Upper lobe of right lung (tissue), 1 donor: ENCODE measurements at regions not wholly inside any gene's neighbourhood (a gene's known extent, or its start where the extent isn't known, plus 50 kb on each side); places are given as distances from the start of the nearest gene placed in this dataset.

Experiments
- ATAC-seq: fragments of 200-7000 bp; cut with Tn5 transposase; one replicate; pipeline ENCODE4 v1.9.1; 2020; ENCODE audit warnings: mild to moderate bottlenecking, moderate library complexity
- DNase-seq: peaks from one replicate; pipeline ENCODE4 v3.0.0-alpha.2; 2020
- H3K27ac ChIP-seq: fragments of 200-600 bp; one replicate; pipeline ENCODE4 v1.8.0; 2022
- H3K27me3 ChIP-seq: fragments of 200-600 bp; one replicate; pipeline ENCODE4 v1.8.0; 2022; ENCODE audit warnings: mild to moderate bottlenecking
- H3K36me3 ChIP-seq: fragments of 200-600 bp; one replicate; pipeline ENCODE4 v1.8.0; 2022
- H3K4me1 ChIP-seq: fragments of 200-600 bp; one replicate; pipeline ENCODE4 v1.8.0; 2022
- H3K4me3 ChIP-seq: fragments of 200-600 bp; one replicate; pipeline ENCODE4 v1.8.0; 2022; ENCODE audit warnings: mild to moderate bottlenecking
- H3K9me3 ChIP-seq: fragments of 200-600 bp; one replicate; pipeline ENCODE4 v1.8.0; 2022
- intact Hi-C: fragments of 100-400 bp; cut with DNase I; formaldehyde crosslinking; loops from one replicate; pipeline ENCODE4 v1.11.0; 2022
- TF ChIP-seq, protein P1 (sequence below): fragments of 200-600 bp; IDR thresholded peaks from one replicate; pipeline ENCODE4 v1.8.0; 2022; ENCODE audit warnings: antibody characterized with exemption
- donor health status: DM: no; HTN: yes; CAD: no; lungs with severe emphysema.

DNA sequence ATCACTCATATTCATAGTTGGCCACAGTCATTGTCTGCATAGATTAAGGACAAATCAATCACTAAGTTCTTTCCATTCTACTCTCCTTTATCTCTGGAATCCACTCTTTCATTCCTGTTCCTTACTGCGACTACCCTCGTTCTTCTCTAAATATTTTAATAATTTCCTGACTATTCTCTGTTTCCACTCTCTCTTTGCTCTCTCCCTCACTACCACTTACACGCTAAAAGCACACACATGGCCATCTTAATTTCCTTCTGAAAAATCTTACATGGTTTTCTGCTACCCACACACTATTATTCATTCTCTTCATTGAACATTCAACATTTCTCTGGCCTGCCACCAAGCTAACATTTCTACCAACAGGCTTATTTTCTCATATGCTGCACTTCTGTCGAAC lies 279.6 kb upstream of the PLSCR5 start:
- H3K36me3 ChIP-seq, result no peaks in the 10 kb centered on the region
- no peaks in the 10 kb centered on the region for H3K27me3 ChIP-seq
- no peak overlapping the region for H3K4me3 ChIP-seq
- intact Hi-C loops, result no loop called here
- H3K27ac ChIP-seq, result no peak overlapping the region
- ATAC-seq (no peak), DNase-seq (no peak)
- H3K9me3 ChIP-seq, result no peaks in the 10 kb centered on the region
- TF ChIP-seq, protein P1, sequence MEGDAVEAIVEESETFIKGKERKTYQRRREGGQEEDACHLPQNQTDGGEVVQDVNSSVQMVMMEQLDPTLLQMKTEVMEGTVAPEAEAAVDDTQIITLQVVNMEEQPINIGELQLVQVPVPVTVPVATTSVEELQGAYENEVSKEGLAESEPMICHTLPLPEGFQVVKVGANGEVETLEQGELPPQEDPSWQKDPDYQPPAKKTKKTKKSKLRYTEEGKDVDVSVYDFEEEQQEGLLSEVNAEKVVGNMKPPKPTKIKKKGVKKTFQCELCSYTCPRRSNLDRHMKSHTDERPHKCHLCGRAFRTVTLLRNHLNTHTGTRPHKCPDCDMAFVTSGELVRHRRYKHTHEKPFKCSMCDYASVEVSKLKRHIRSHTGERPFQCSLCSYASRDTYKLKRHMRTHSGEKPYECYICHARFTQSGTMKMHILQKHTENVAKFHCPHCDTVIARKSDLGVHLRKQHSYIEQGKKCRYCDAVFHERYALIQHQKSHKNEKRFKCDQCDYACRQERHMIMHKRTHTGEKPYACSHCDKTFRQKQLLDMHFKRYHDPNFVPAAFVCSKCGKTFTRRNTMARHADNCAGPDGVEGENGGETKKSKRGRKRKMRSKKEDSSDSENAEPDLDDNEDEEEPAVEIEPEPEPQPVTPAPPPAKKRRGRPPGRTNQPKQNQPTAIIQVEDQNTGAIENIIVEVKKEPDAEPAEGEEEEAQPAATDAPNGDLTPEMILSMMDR, result no peak
- H3K4me1 ChIP-seq, result no peaks in the 10 kb centered on the region

DNA sequence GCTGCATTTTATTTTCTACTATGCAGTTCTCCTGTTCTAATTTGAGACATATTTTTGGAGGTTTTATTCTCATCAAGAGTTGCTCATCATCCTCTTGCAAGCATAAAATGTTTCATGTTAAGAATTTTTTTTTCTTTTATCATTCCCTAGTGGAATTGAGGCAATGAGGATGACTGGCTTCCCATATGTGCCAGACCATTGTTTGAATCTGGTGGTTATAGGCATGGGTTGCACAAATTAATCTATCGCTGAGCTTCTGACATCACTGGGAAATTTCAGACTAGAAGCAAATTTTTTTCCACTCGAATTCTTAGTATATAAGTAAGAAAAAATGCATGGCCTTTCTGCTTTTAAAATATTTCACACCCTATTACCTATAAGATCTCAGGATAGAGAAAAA lies 279.1 kb upstream of the PLSCR5 start:
- no peaks in the 10 kb centered on the region for H3K4me1 ChIP-seq
- H3K4me3 ChIP-seq, result no peak overlapping the region
- no peaks in the 10 kb centered on the region for H3K9me3 ChIP-seq
- intact Hi-C loops, result no loop called here
- H3K27ac ChIP-seq, result no peak overlapping the region
- H3K36me3 ChIP-seq, result no peaks in the 10 kb centered on the region
- TF ChIP-seq, protein P1, result no peak
- no peaks in the 10 kb centered on the region for H3K27me3 ChIP-seq
- no peak for ATAC-seq
- DNase-seq, result no peak

DNA sequence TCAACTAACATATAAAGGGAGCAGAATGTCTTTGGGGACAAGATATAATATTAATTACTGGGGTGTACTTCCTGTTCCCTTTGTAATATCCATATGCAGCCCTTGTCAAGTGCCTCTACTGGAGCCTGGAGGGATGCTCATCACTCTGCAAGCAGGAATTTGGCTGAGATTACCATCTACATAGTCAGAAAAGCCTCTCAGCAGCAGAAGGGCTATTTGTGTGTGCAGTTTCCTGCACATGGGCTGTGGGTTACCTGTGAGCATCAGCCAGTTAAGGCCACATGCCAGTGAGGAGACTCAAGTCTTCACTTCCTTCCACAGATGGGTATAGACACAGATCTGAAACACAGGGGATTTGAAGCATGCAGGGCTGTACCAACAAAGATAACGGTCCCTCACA lies 278.1 kb upstream of the PLSCR5 start:
- Histone ChIP-seq H3K27ac (no peak overlapping the region), H3K27me3 (no peaks in the 10 kb centered on the region), H3K4me1 (no peaks in the 10 kb centered on the region), H3K36me3 (no peaks in the 10 kb centered on the region), H3K9me3 (no peaks in the 10 kb centered on the region), H3K4me3 (no peak overlapping the region)
- TF ChIP-seq, protein P1, result no peak
- no peak for DNase-seq
- intact Hi-C loops, result no loop called here
- ATAC-seq, result no peak

DNA sequence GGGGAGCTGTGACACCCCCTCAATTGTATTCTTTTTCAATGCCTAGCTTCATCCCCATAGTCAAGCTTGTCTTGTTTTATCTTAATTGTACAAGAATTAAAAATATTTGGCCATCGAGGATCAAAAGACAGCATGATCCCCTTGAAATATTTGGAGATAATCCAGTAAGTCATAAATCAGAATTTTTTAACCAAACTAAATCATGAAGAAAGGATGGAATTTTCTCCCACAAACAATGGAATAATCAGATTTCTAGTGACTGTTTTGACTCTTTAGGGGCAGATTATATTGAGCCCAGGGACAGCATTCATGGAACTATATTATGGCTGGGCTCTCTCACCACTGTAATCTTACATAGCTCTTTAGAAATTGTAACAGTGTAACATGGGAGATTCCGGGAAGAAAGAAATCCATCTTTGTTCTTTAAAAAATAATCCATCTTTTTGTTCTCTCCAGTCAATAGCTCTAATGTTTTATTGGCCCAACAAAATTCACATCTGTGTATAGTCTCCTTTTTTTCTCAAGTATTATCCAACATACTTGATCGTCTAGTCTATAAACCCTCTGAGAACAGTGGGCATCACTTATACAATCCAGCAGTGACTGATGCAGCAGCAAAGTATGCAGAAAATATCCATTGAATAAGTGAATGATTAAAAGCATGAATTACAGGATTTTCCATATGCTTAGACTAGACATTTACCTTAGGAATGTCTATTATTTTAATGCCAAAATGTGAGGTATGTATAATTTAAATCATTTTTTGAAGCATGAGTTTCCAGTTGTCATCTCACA lies 277.0 kb upstream of the PLSCR5 start:
- DNase-seq, result no peak
- no peak overlapping the region for H3K4me3 ChIP-seq
- ATAC-seq, result no peak
- H3K27me3 ChIP-seq, result no peaks in the 10 kb centered on the region
- intact Hi-C loops, result no loop called here
- H3K27ac ChIP-seq, result no peak overlapping the region
- H3K4me1 ChIP-seq, result no peaks in the 10 kb centered on the region
- H3K9me3 ChIP-seq, result no peaks in the 10 kb centered on the region
- no peaks in the 10 kb centered on the region for H3K36me3 ChIP-seq
- TF ChIP-seq, protein P1, result no peak

DNA sequence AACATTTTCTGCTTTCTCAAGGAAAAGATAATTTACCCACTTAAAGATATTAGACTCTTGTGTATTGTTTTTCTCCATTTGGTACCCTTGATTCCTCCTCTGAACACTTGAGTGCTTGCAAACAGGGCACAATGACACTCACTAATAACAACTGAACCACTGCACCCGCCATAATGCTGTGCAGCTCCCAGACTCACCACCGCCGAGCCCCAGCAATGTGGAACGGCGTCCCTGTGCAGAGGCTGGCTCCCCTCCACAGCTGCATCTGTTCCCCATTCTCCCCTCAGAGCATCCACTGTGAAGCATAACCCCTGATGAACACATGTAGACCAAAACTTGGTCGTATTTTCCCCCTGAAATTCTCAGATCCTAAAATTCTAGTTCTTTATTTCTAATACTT lies 276.2 kb upstream of the PLSCR5 start:
- Histone ChIP-seq H3K27me3 (no peaks in the 10 kb centered on the region), H3K9me3 (no peaks in the 10 kb centered on the region), H3K4me3 (no peak overlapping the region), H3K4me1 (no peaks in the 10 kb centered on the region), H3K36me3 (no peaks in the 10 kb centered on the region), H3K27ac (no peak overlapping the region)
- DNase-seq (no peak), ATAC-seq (no peak)
- intact Hi-C loops, result no loop called here
- TF ChIP-seq, protein P1, result no peak

DNA sequence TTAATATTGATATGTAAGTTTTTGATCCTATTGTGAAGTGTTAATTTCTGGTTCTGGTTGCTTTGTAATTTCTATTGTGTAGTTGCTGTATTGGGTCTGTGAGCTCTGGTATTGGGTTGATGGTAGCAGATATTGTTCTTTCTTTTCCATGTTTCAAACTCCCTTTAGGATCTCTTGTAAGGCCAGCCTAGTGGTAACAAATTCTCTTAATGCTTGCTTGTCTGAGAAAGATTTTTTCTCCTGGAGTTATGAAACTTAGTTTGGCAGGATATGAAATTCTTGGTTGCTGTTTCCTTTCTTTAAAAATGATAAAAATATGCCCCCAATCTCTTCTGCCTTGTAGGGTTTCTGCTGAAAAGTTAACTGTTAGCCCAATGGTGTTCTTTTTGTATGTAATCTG lies 268.6 kb upstream of the PLSCR5 start:
- ATAC-seq (no peak), DNase-seq (no peak)
- H3K9me3 ChIP-seq, result no peaks in the 10 kb centered on the region
- intact Hi-C loops, result no loop called here
- H3K27me3 ChIP-seq, result no peaks in the 10 kb centered on the region
- H3K4me3 ChIP-seq, result no peak overlapping the region
- no peaks in the 10 kb centered on the region for H3K4me1 ChIP-seq
- no peaks in the 10 kb centered on the region for H3K36me3 ChIP-seq
- no peak overlapping the region for H3K27ac ChIP-seq
- TF ChIP-seq, protein P1, result no peak
